ENCODE measurements at regions not wholly inside any gene's neighbourhood (a gene's known extent, or its start where the extent isn't known, plus 50 kb on each side); places are given as distances from the start of the nearest gene placed in this dataset.
"Not testable (repeated sequence)": the region's sequence is repeated elsewhere in the genome, so short reads cannot be mapped to it uniquely, and the experiment has no call there.

- H3F3A ChIP-seq (ENCODE audit: low read length, unreplicated experiment); H3K36me3 ChIP-seq (ENCODE audit: low read depth, low read length); H3K27ac ChIP-seq (ENCODE audit: low read length); CTCF ChIA-PET; H3K79me2 ChIP-seq (ENCODE audit: low read length); H3K27me3 ChIP-seq (ENCODE audit: low read length); H4K20me1 ChIP-seq (ENCODE audit: low read length); H3K4me3 ChIP-seq (ENCODE audit: low read length); H3K4me1 ChIP-seq (ENCODE audit: insufficient read depth, low read length); H3K4me2 ChIP-seq (ENCODE audit: low read length); H3K9ac ChIP-seq (ENCODE audit: low read length); BruUV-seq (replicated peaks); ATAC-seq; H3K9me3 ChIP-seq (ENCODE audit: low read length); H2AFZ ChIP-seq (ENCODE audit: low read length); DNase-seq; intact Hi-C loops (cut with micrococcal nuclease); H3K9me2 ChIP-seq (replicated peaks; ENCODE audit: low read length); POLR2A ChIA-PET (ENCODE audit: unreplicated experiment): not testable (repeated sequence)
These were observed 342.7 kb upstream of the PLGLB1 start for GRCh38 chr2:87364379-87364778.

DNA sequence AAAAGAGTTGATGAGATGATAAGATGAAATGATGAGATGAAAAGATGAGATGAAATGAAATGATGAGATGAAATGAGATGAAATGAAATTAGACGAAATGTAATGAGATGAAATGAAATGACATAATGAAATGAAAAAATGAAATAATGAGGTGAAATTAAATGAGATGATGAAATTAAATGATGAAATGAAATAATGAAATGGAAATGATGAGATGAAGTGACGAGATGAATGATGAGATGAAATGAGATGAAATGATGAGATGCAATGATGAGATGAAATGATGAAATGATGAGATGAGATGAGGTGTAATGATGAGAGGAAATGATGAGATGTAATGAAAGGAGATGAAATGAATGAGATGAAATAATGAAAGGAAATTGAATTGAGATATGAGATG, 343.4 kb upstream of the PLGLB1 start:
- POLR2A ChIA-PET (ENCODE audit: unreplicated experiment); H3K27me3 ChIP-seq (ENCODE audit: low read length): not testable (repeated sequence)

GRCh38 chr2:87386063-87386560, 361.8 kb upstream of the PLGLB2 start:
- H3K4me3 ChIP-seq (ENCODE audit: low read length); H3K79me2 ChIP-seq (ENCODE audit: low read length); H3K4me1 ChIP-seq (ENCODE audit: insufficient read depth, low read length); H3K9me3 ChIP-seq (ENCODE audit: low read length); intact Hi-C loops (cut with micrococcal nuclease); H3K27me3 ChIP-seq (ENCODE audit: low read length); BruUV-seq (replicated peaks); H4K20me1 ChIP-seq (ENCODE audit: low read length); ATAC-seq; DNase-seq; H3K27ac ChIP-seq (ENCODE audit: low read length); POLR2A ChIA-PET (ENCODE audit: unreplicated experiment); CTCF ChIA-PET; H3K9me2 ChIP-seq (replicated peaks; ENCODE audit: low read length); H3K4me2 ChIP-seq (ENCODE audit: low read length); H2AFZ ChIP-seq (ENCODE audit: low read length); H3K36me3 ChIP-seq (ENCODE audit: low read depth, low read length); H3F3A ChIP-seq (ENCODE audit: low read length, unreplicated experiment); H3K9ac ChIP-seq (ENCODE audit: low read length): not testable (repeated sequence)

More for the DNA sequence above, 343.4 kb upstream of the PLGLB1 start:
- H3F3A ChIP-seq (ENCODE audit: low read length, unreplicated experiment); H3K36me3 ChIP-seq (ENCODE audit: low read depth, low read length); intact Hi-C loops (cut with micrococcal nuclease); H3K27ac ChIP-seq (ENCODE audit: low read length); H3K4me2 ChIP-seq (ENCODE audit: low read length); H3K9me3 ChIP-seq (ENCODE audit: low read length); BruUV-seq (replicated peaks); H3K9me2 ChIP-seq (replicated peaks; ENCODE audit: low read length); H3K9ac ChIP-seq (ENCODE audit: low read length); H3K4me1 ChIP-seq (ENCODE audit: insufficient read depth, low read length); DNase-seq; CTCF ChIA-PET; H3K79me2 ChIP-seq (ENCODE audit: low read length); H3K4me3 ChIP-seq (ENCODE audit: low read length); ATAC-seq; H2AFZ ChIP-seq (ENCODE audit: low read length); H4K20me1 ChIP-seq (ENCODE audit: low read length): not testable (repeated sequence)

DNA sequence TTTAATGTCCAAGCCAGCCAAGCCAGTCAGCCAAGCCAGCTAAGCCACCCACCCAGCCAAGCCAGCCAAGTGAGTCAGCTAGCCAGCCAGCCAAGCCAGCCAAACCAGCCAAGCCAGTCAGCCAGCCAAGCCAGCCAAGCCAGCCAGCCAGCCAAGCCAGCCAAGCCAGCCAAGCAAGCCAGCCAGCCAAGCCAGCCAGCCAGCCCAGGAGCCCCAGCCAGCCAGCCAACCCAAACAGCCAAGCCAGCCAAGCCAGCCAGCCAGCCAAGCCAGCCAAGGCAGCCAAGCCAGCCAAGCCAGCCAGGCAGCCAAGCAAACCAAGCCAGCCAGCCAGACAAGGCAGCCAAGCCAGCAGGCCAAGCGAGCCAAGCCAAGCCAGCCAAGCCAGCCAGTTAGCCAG, 352.1 kb upstream of the PLGLB2 start:
- DNase-seq; POLR2A ChIA-PET (ENCODE audit: unreplicated experiment); CTCF ChIA-PET; H3K9me2 ChIP-seq (replicated peaks; ENCODE audit: low read length); H3K27me3 ChIP-seq (ENCODE audit: low read length); H3K4me1 ChIP-seq (ENCODE audit: insufficient read depth, low read length); H3F3A ChIP-seq (ENCODE audit: low read length, unreplicated experiment); H3K79me2 ChIP-seq (ENCODE audit: low read length); H3K36me3 ChIP-seq (ENCODE audit: low read depth, low read length); intact Hi-C loops (cut with micrococcal nuclease); BruUV-seq (replicated peaks); H3K4me2 ChIP-seq (ENCODE audit: low read length); H3K9me3 ChIP-seq (ENCODE audit: low read length); H4K20me1 ChIP-seq (ENCODE audit: low read length); H3K4me3 ChIP-seq (ENCODE audit: low read length); H2AFZ ChIP-seq (ENCODE audit: low read length); H3K9ac ChIP-seq (ENCODE audit: low read length); ATAC-seq; H3K27ac ChIP-seq (ENCODE audit: low read length): not testable (repeated sequence)

GRCh38 chr2:87396551-87397265, 351.2 kb upstream of the PLGLB2 start:
- H3K9ac ChIP-seq (ENCODE audit: low read length); H3K36me3 ChIP-seq (ENCODE audit: low read depth, low read length); H3K4me3 ChIP-seq (ENCODE audit: low read length); POLR2A ChIA-PET (ENCODE audit: unreplicated experiment); H3K9me2 ChIP-seq (replicated peaks; ENCODE audit: low read length); H3F3A ChIP-seq (ENCODE audit: low read length, unreplicated experiment); CTCF ChIA-PET; H3K4me2 ChIP-seq (ENCODE audit: low read length); H4K20me1 ChIP-seq (ENCODE audit: low read length); H3K27ac ChIP-seq (ENCODE audit: low read length); H3K9me3 ChIP-seq (ENCODE audit: low read length); H3K4me1 ChIP-seq (ENCODE audit: insufficient read depth, low read length); ATAC-seq; DNase-seq; H3K79me2 ChIP-seq (ENCODE audit: low read length); H2AFZ ChIP-seq (ENCODE audit: low read length); H3K27me3 ChIP-seq (ENCODE audit: low read length); BruUV-seq (replicated peaks); intact Hi-C loops (cut with micrococcal nuclease): not testable (repeated sequence)

DNA sequence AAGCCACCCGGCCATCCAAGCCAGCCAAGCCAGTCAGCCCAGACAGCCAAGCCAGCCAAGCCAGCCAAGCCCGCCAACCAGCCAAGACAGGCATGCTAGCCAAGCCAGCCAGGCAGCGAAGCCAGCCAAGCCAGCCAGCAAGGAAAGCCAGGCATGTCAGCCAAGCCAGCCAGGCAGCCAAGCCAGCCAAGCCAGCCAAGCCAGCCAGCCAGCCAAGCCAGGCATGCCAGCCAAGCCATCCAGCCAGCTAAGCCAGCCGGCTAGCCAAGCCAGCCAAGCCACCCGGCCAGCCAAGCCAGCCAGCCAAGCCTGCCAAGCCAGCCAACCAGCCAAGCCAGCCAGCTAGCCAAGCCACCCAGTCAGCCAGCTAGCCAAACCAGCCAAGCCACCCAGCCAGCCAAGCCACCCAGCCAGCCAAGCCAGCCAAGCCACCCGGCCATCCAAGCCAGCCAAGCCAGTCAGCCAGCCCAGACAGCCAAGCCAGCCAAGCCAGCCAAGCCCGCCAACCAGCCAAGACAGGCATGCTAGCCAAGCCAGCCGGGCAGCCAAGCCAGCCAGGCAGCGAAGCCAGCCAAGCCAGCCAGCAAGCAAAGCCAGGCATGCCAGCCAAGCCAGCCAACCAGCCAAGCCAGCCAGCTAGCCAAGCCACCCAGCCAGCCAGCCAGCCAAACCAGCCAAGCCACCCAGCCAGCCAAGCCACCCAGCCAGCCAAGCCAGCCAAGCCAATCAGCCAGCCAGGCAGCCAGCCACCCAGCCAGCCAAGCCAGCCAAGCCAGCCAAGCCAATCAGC, 350.4 kb upstream of the PLGLB2 start:
- H3K36me3 ChIP-seq (ENCODE audit: low read depth, low read length), result not testable (repeated sequence)

More for the DNA sequence above, 350.4 kb upstream of the PLGLB2 start:
- H4K20me1 ChIP-seq (ENCODE audit: low read length); CTCF ChIA-PET; intact Hi-C loops (cut with micrococcal nuclease); H3K4me1 ChIP-seq (ENCODE audit: insufficient read depth, low read length); H3K79me2 ChIP-seq (ENCODE audit: low read length); BruUV-seq (replicated peaks); H3K27ac ChIP-seq (ENCODE audit: low read length); H3K9me2 ChIP-seq (replicated peaks; ENCODE audit: low read length); H3K4me3 ChIP-seq (ENCODE audit: low read length); DNase-seq; H3K4me2 ChIP-seq (ENCODE audit: low read length); H3K27me3 ChIP-seq (ENCODE audit: low read length); ATAC-seq; H2AFZ ChIP-seq (ENCODE audit: low read length); H3K9me3 ChIP-seq (ENCODE audit: low read length); POLR2A ChIA-PET (ENCODE audit: unreplicated experiment); H3K9ac ChIP-seq (ENCODE audit: low read length); H3F3A ChIP-seq (ENCODE audit: low read length, unreplicated experiment): not testable (repeated sequence)

Measured in PC-3 (cell line).